ENCODE measurements at regions not wholly inside any gene's neighbourhood (a gene's known extent, or its start where the extent isn't known, plus 50 kb on each side); places are given as distances from the start of the nearest gene placed in this dataset.

- Histone ChIP-seq H4K20me1 (ENCODE audit: control insufficient read depth, insufficient read depth, insufficient read length) (no peaks in the 10 kb centered on the region), H3K23me2 (ENCODE audit: insufficient read length, low read depth, low read length, poor library complexity, severe bottlenecking) (no peaks in the 10 kb centered on the region), H3K4ac (ENCODE audit: low read depth, low read length) (no peak overlapping the region), H2BK12ac (ENCODE audit: insufficient read length, low read depth, low read length) (no peak overlapping the region), H3T11ph (ENCODE audit: low read length) (no peak overlapping the region), H3K56ac (ENCODE audit: insufficient read length, low read depth, low read length) (no peak overlapping the region), H2AFZ (ENCODE audit: low read length) (no peak overlapping the region), H3K18ac (ENCODE audit: insufficient read length, low read depth, low read length) (no peak overlapping the region), H2BK5ac (ENCODE audit: insufficient read length, low read length) (no peak overlapping the region), H3K79me1 (ENCODE audit: insufficient read depth, low read depth, low read length, poor library complexity, severe bottlenecking) (no peaks in the 10 kb centered on the region), H3K9ac (ENCODE audit: extremely low read depth, insufficient read length, low read length) (no peak overlapping the region), H4K8ac (replicated peaks; ENCODE audit: insufficient read length, low read depth, low read length) (no peak overlapping the region), H2BK120ac (ENCODE audit: low read depth, low read length, poor library complexity, severe bottlenecking) (no peak overlapping the region), H3K23ac (ENCODE audit: insufficient read length, low read depth, low read length) (no peak overlapping the region), H3K27me3 (ENCODE audit: insufficient read depth, low read length) (no peaks in the 10 kb centered on the region), H4K91ac (ENCODE audit: insufficient read length, low read depth, low read length) (no peak overlapping the region), H2BK20ac (ENCODE audit: low read depth, low read length, poor library complexity, severe bottlenecking) (no peak overlapping the region), H3K14ac (ENCODE audit: insufficient read depth, low read length) (no peak overlapping the region), H4K5ac (ENCODE audit: insufficient read length, low read depth, low read length) (no peak overlapping the region), H2AK5ac (ENCODE audit: insufficient read length, low read length) (no peak overlapping the region), H3K4me2 (ENCODE audit: insufficient read depth, insufficient read length, low read length) (no peak overlapping the region), H3K4me1 (ENCODE audit: insufficient read depth, low read length) (no peaks in the 10 kb centered on the region), H3K9me3 (ENCODE audit: control insufficient read depth, low read depth, low read length) (no peaks in the 10 kb centered on the region), H3K27ac (ENCODE audit: insufficient read length, low read depth, low read length) (no peak overlapping the region), H2BK15ac (ENCODE audit: low read depth, low read length) (no peak overlapping the region), H3K79me2 (ENCODE audit: insufficient read depth, low read length) (no peaks in the 10 kb centered on the region)
- peaks cover 16 to 19% of the 10 kb centered on the region in 2 experiments for H3K4me1 Mint-ChIP-seq
- no peaks in the 10 kb centered on the region for H3K9me3 Mint-ChIP-seq
- no CpG with 5 or more reads among the region's 5 CpGs for WGBS (ENCODE audit: extremely low coverage, insufficient read length, low lambda C conversion rate)
- DNase-seq, result no peak
- no peak overlapping the region; a peak in 1 of 5 replicates for H3K4me3 Mint-ChIP-seq
- no peaks in the 10 kb centered on the region for H3K36me3 Mint-ChIP-seq (ENCODE audit: insufficient read depth in 1 of 3, low read depth in 3 of 3)
- H3K27me3 Mint-ChIP-seq (ENCODE audit: low read depth), result peaks cover 2% of the 10 kb centered on the region
- H3K27ac Mint-ChIP-seq, result no peak overlapping the region
- TF ChIP-seq CTCF (conservative IDR thresholded peaks at IDR 0.05), result no peak
Measured at GRCh38 chr18:10053861-10054260, 140.0 kb downstream of the VAPA start.

All from H9 (cell line).